Lower leg skin (tissue), 4 donors: ENCODE measurements at regions not wholly inside any gene's neighbourhood (a gene's known extent, or its start where the extent isn't known, plus 50 kb on each side); places are given as distances from the start of the nearest gene placed in this dataset.

Experiments used
- DNase-seq, 2 donors: peaks; one replicate each; pipeline ENCODE4 v3.0.0-alpha.2; 2019; ENCODE audit warnings: low spot score in 2 of 2
- H3K4me3 ChIP-seq: fragments of 200-600 bp; sonication (generic); 2 replicates; pipeline ENCODE4 v1.5.1; 2017; ENCODE audit warnings: mild to moderate bottlenecking, low read depth; ENCODE audit not compliant: poor library complexity, severe bottlenecking
- CTCF ChIP-seq, 3 donors: fragments of 450-650 bp; IDR thresholded peaks; one replicate each; pipeline ENCODE4 v1.5.1; 2016; ENCODE audit warnings: antibody characterized with exemption in 3 of 3, mild to moderate bottlenecking in 3 of 3, moderate library complexity in 2 of 3
- POLR2A ChIP-seq, 2 donors: fragments of 450-650 bp; IDR thresholded peaks; one replicate each; pipeline ENCODE4 v1.6.1; 2016 to 2017; ENCODE audit warnings: antibody characterized with exemption in 2 of 2, mild to moderate bottlenecking in 1 of 2, moderate library complexity in 1 of 2
- WGBS, 2 donors: methylation state at CpG; one replicate each; pipeline ENCODE4 v1.1.5; 2018; 5-methylcytosine and 5-hydroxymethylcytosine counted together
- intact Hi-C: fragments of 100-400 bp; cut with DNase I; formaldehyde crosslinking; loops from one replicate; pipeline ENCODE4 v1.15.0; 2023; ENCODE audit warnings: low total_unique reads

GRCh38 chr7:91778416-91778815 is 102.1 kb downstream of the MTERF1 start:
- 76 to 87% methylated on average over 1 of the region's 1 CpG for WGBS, 2 donors
- intact Hi-C loops: no loop called here
- H3K4me3 ChIP-seq: no peak overlapping the region
- no peak for DNase-seq
- TF ChIP-seq CTCF (IDR thresholded peaks at IDR 0.05) (no peak), POLR2A (IDR thresholded peaks at IDR 0.05) (no peak)

GRCh38 chr7:91780521-91780920 is 100.0 kb downstream of the MTERF1 start:
- H3K4me3 ChIP-seq: no peak overlapping the region
- no peak for DNase-seq
- TF ChIP-seq CTCF (IDR thresholded peaks at IDR 0.05) (no peak), POLR2A (IDR thresholded peaks at IDR 0.05) (no peak)
- intact Hi-C loops: loop anchor here (10.0 kb wide), 1 partner anchor 696 kb away; no protein-coding TSS in a partner anchor
- 84 to 87% methylated on average over 5 of the region's 5 CpGs for WGBS, 2 donors

GRCh38 chr7:91784469-91784868 is 96.0 kb downstream of the MTERF1 start:
- 20 to 26% methylated on average over 3 of the region's 3 CpGs for WGBS, 2 donors
- no peak overlapping the region for H3K4me3 ChIP-seq
- no peak for DNase-seq
- intact Hi-C loops: loop anchor here (10.0 kb wide), 1 partner anchor 700 kb away; no protein-coding TSS in a partner anchor
- no peak for TF ChIP-seq CTCF (IDR thresholded peaks at IDR 0.05)
- no peak for TF ChIP-seq POLR2A (IDR thresholded peaks at IDR 0.05)

- 45 to 54% methylated on average over 2 of the region's 2 CpGs for WGBS, 2 donors
- TF ChIP-seq CTCF (IDR thresholded peaks at IDR 0.05): no peak
- TF ChIP-seq POLR2A (IDR thresholded peaks at IDR 0.05): no peak
- DNase-seq: no peak
- intact Hi-C loops: loop anchor here (10.0 kb wide), 1 partner anchor 703 kb away; no protein-coding TSS in a partner anchor
- H3K4me3 ChIP-seq: no peak overlapping the region
Observed at GRCh38 chr7:91787931-91788330, 92.6 kb downstream of the MTERF1 start.

GRCh38 chr7:91789086-91789485 is 91.4 kb downstream of the MTERF1 start:
- WGBS, 2 donors: 73 to 74% methylated on average over 2 of the region's 2 CpGs

More at GRCh38 chr7:91789086-91789485, 91.4 kb downstream of the MTERF1 start:
- no peak for DNase-seq
- intact Hi-C loops: loop anchor here (10.0 kb wide), 1 partner anchor 704 kb away; no protein-coding TSS in a partner anchor
- TF ChIP-seq POLR2A (IDR thresholded peaks at IDR 0.05): no peak
- no peak for TF ChIP-seq CTCF (IDR thresholded peaks at IDR 0.05)
- no peak overlapping the region for H3K4me3 ChIP-seq
